ENCODE measurements at regions not wholly inside any gene's neighbourhood (a gene's known extent, or its start where the extent isn't known, plus 50 kb on each side); places are given as distances from the start of the nearest gene placed in this dataset.

DNA sequence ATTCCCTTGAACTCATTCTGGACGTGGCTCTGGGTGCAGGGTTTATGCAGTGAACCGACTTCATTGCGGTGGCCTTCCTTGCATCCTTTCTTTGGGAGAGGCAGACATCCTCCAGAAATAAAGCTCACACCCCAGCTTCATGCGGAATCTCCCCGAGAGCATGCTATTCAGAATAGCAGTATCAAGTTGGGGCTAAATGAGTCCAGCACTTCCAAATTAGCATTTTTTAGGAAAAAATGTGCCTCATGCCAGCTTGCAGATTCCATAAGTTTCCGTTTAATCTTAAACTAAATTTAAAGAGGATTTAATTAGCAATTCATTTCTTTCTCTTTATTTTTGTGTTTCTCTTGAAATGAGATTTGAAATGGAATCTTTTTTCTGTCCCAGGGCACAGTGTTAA is 107.4 kb upstream of the HDAC4 start:
- 90 to 95% methylated on average over 5 to 6 of the region's 6 CpGs for WGBS, 2 experiments
- Histone ChIP-seq H3K9me3 (ENCODE audit: control insufficient read depth, low read length) (no peaks in the 10 kb centered on the region), H3K4me1 (ENCODE audit: control insufficient read depth, insufficient read depth, low read length) (no peaks in the 10 kb centered on the region), H3K4me3 (ENCODE audit: insufficient read depth, low read depth, low read length) (no peak overlapping the region), H3K27me3 (ENCODE audit: control insufficient read depth, insufficient read depth, low read length, poor library complexity, severe bottlenecking) (no peaks in the 10 kb centered on the region), H3K36me3 (ENCODE audit: control insufficient read depth, insufficient read depth, low read length) (no peaks in the 10 kb centered on the region), H3K27ac (ENCODE audit: insufficient read depth, low read depth, low read length, poor library complexity, severe bottlenecking) (no peak overlapping the region)

DNA sequence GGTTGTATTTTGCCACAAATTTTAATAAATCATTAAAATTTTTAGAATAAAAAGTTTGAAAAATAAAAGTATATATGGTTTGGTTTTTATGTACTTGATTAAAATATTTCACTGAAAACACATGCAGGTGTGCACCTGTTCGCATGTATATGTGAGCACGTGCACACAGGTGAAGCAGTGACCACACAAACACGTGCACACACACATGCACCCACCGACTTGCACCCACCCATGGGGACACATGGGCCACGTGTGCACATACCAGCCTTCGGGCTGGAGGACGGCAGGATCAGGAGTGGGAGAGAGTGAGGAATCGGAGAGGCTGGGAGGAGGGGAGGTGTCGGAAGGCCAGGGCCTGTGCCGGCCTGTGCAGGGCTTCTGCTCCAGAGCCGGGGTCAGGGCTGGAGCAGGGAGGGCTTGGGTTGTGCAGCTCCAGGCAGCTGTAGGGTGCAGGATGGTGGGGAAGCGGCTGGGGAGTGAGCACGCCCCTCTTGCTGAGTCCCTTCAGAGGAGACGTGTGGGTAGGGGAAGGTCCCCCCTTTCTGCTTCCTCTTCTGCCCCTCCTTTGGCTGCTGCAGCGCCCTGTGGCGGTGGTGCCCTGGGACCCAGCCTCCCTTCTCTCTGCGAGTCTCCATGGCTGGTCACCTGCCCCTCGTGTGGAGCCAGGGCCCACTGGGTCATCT is 106.9 kb upstream of the HDAC4 start:
- H3K27ac ChIP-seq (ENCODE audit: insufficient read depth, low read depth, low read length, poor library complexity, severe bottlenecking), result no peak overlapping the region
- WGBS, 2 experiments, result 91 to 92% methylated on average over 18 of the region's 18 CpGs
- H3K36me3 ChIP-seq (ENCODE audit: control insufficient read depth, insufficient read depth, low read length), result no peaks in the 10 kb centered on the region

DNA sequence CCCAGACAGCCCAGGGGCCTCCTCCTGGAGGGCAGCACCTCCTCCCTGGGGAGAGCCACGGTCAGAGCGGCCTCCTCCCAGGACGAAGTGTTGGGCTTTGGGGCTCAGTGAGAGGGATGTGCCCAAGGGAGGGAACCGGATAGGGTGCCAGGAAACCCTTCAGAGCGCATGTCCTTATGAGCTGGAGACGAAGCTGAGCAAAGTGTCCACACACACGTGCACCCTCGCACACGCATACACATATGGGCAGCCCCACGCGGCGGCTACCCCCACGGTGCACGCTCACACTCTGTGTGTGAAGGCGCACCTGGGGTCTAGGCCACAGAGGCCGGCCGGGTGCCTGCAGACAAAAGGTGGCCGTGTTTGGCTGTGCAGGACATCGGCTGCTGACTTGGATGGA is 106.1 kb upstream of the HDAC4 start:
- Histone ChIP-seq H3K27ac (ENCODE audit: insufficient read depth, low read depth, low read length, poor library complexity, severe bottlenecking) (no peak overlapping the region), H3K9me3 (ENCODE audit: control insufficient read depth, low read length) (no peaks in the 10 kb centered on the region), H3K36me3 (ENCODE audit: control insufficient read depth, insufficient read depth, low read length) (no peaks in the 10 kb centered on the region), H3K4me1 (ENCODE audit: control insufficient read depth, insufficient read depth, low read length) (no peaks in the 10 kb centered on the region), H3K27me3 (ENCODE audit: control insufficient read depth, insufficient read depth, low read length, poor library complexity, severe bottlenecking) (no peaks in the 10 kb centered on the region), H3K4me3 (ENCODE audit: insufficient read depth, low read depth, low read length) (no peak overlapping the region)
- 94% methylated on average over 19 of the region's 19 CpGs for WGBS, 2 experiments

More for the DNA sequence above, 106.9 kb upstream of the HDAC4 start:
- Histone ChIP-seq H3K4me1 (ENCODE audit: control insufficient read depth, insufficient read depth, low read length) (no peaks in the 10 kb centered on the region), H3K9me3 (ENCODE audit: control insufficient read depth, low read length) (no peaks in the 10 kb centered on the region), H3K27me3 (ENCODE audit: control insufficient read depth, insufficient read depth, low read length, poor library complexity, severe bottlenecking) (no peaks in the 10 kb centered on the region), H3K4me3 (ENCODE audit: insufficient read depth, low read depth, low read length) (no peak overlapping the region)

GRCh38 chr2:239506101-239506857 is 105.5 kb upstream of the HDAC4 start:
- H3K4me3 ChIP-seq (ENCODE audit: insufficient read depth, low read depth, low read length), result no peak overlapping the region
- WGBS, 2 experiments, result 87 to 89% methylated on average over 29 of the region's 29 CpGs

DNA sequence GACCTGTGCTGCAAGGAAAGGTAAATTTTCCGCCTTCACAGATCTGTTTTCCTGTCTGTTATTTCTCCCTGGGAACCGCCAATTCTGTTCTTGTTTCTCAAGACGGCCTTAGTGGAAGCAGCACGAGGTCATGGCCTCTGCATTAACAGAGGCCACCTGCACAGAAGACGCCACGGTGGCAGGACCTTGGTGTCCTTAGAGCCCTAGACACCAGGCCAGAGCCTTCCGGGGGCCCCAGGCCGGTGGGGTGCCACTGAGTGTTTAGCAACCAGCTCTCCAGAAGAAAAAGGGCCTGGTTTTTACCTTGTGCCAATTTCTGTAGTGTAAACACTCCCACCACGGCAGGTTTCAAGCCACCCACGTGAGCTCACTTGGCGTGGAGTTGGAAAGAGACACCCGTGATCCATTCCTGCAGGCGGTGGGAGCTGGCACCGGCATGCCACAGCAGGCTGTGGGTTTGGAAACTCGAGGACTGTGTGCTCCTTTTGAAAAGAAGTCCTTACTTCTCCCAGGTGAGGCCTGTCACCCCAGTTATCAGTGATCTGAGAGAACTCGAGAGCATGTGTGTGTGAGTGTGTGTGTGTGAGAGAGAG is 103.9 kb upstream of the HDAC4 start:
- Histone ChIP-seq H3K4me1 (ENCODE audit: control insufficient read depth, insufficient read depth, low read length) (no peaks in the 10 kb centered on the region), H3K36me3 (ENCODE audit: control insufficient read depth, insufficient read depth, low read length) (no peaks in the 10 kb centered on the region), H3K27me3 (ENCODE audit: control insufficient read depth, insufficient read depth, low read length, poor library complexity, severe bottlenecking) (no peaks in the 10 kb centered on the region), H3K9me3 (ENCODE audit: control insufficient read depth, low read length) (no peaks in the 10 kb centered on the region), H3K4me3 (ENCODE audit: insufficient read depth, low read depth, low read length) (no peak overlapping the region), H3K27ac (ENCODE audit: insufficient read depth, low read depth, low read length, poor library complexity, severe bottlenecking) (no peak overlapping the region)
- WGBS, 2 experiments, result 88 to 89% methylated on average over 16 of the region's 16 CpGs

More at GRCh38 chr2:239506101-239506857, 105.5 kb upstream of the HDAC4 start:
- Histone ChIP-seq H3K9me3 (ENCODE audit: control insufficient read depth, low read length) (no peaks in the 10 kb centered on the region), H3K27me3 (ENCODE audit: control insufficient read depth, insufficient read depth, low read length, poor library complexity, severe bottlenecking) (no peaks in the 10 kb centered on the region), H3K4me1 (ENCODE audit: control insufficient read depth, insufficient read depth, low read length) (no peaks in the 10 kb centered on the region), H3K36me3 (ENCODE audit: control insufficient read depth, insufficient read depth, low read length) (no peaks in the 10 kb centered on the region), H3K27ac (ENCODE audit: insufficient read depth, low read depth, low read length, poor library complexity, severe bottlenecking) (no peak overlapping the region)

- no peaks in the 10 kb centered on the region for H3K9me3 ChIP-seq (ENCODE audit: control insufficient read depth, low read length)
- no peaks in the 10 kb centered on the region for H3K36me3 ChIP-seq (ENCODE audit: control insufficient read depth, insufficient read depth, low read length)
- no peaks in the 10 kb centered on the region for H3K27me3 ChIP-seq (ENCODE audit: control insufficient read depth, insufficient read depth, low read length, poor library complexity, severe bottlenecking)
- 91 to 95% methylated on average over 19 of the region's 19 CpGs for WGBS, 2 experiments
- no peak overlapping the region for H3K27ac ChIP-seq (ENCODE audit: insufficient read depth, low read depth, low read length, poor library complexity, severe bottlenecking)
- no peaks in the 10 kb centered on the region for H3K4me1 ChIP-seq (ENCODE audit: control insufficient read depth, insufficient read depth, low read length)
- H3K4me3 ChIP-seq (ENCODE audit: insufficient read depth, low read depth, low read length), result no peak overlapping the region
Measured at GRCh38 chr2:239502430-239503186, 101.8 kb upstream of the HDAC4 start.

DNA sequence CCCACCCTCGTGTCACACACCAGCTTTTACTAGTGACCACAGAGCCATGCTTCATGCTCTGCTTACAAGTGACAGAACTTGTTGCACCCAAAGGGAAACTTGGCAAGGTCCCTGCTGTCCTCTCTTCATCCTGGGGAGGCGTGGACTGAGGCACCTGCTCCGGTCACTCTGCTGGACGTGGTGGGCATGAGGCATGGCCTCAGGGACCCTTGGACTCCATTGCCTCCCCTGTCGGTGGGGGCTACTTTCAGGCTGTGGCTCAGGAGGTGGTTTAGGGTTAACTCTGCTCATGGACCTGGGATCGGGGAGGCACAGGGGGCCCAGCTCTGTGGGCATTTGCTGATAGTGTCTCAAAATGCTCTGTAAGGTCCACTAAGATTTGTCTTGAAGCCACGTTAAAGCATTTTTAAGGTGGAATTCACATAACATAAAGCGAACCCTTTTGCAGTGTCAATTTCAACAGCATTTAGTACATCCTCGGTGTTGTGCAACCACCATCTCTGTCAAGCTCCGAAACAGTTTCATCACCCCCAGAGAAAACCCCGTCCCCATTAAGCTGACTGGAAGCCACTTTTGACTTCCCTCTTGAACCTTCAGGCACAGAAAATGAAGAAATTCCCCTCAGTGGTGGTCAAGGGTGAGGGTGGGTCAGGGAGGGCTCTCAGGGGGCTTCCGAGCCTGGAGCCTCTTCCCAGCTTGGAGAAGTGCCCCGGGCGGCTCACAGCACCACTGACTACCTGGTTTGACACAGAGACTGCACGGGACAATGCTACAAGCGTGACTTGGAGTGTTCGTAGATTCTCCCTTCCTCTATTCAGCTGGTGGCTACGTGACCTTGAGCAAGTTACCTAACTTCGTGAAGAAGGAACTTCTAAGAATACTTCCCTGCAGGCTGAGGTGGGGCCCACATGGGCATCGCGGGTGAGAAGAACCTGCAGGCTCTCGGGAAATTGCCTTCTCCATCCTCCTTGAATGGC is 100.0 kb upstream of the HDAC4 start:
- H3K4me3 ChIP-seq (ENCODE audit: insufficient read depth, low read depth, low read length), result no peak overlapping the region
- no peaks in the 10 kb centered on the region for H3K9me3 ChIP-seq (ENCODE audit: control insufficient read depth, low read length)
- 90% methylated on average over 22 of the region's 22 CpGs for WGBS, 2 experiments
- H3K27me3 ChIP-seq (ENCODE audit: control insufficient read depth, insufficient read depth, low read length, poor library complexity, severe bottlenecking), result no peaks in the 10 kb centered on the region
- no peak overlapping the region for H3K27ac ChIP-seq (ENCODE audit: insufficient read depth, low read depth, low read length, poor library complexity, severe bottlenecking)
- no peaks in the 10 kb centered on the region for H3K4me1 ChIP-seq (ENCODE audit: control insufficient read depth, insufficient read depth, low read length)
- H3K36me3 ChIP-seq (ENCODE audit: control insufficient read depth, insufficient read depth, low read length), result no peaks in the 10 kb centered on the region

DNA sequence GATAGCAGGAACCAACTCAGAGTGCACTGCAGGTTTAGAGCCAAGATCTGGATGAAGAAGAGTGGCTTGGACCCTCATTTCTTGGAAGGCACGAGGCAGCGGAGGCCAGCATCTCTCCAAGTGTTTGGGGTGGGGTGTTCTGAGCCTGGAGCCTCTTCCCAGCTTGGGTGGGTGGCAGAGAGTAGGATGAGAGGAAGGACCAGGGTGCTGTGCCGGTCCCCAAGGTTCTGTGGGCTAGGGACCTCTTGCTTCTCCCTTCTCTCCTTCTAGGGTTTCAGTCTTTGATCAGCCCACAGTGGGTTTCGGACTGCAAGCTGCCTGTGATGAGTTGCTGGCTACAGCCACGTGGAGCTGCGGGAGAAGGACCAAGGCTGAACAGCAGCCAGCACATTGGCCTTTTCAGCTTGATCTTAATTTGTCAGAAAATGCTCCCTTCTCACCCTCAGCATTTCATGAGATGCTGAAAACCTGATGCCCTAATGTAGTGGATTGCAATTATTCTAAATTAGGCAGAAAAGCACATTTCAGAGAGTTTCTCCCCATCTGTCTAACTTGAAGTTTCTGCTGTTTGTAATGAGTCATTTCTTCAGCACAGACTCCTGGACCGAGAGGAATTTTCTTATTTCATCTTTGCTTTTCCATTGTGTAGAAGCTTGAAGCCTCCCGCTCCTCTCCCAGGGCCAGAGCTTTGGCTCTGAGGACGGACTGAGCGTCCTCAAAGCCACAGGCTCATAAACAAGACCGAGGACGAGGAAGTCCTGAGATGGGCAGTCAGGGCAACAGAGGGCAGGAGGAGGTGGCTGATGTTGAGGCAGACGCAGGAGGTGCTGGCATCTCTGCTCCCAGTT is 99.1 kb upstream of the HDAC4 start:
- no peaks in the 10 kb centered on the region for H3K36me3 ChIP-seq (ENCODE audit: control insufficient read depth, insufficient read depth, low read length)
- H3K27ac ChIP-seq (ENCODE audit: insufficient read depth, low read depth, low read length, poor library complexity, severe bottlenecking), result no peak overlapping the region
- 92 to 93% methylated on average over 13 of the region's 13 CpGs for WGBS, 2 experiments
- no peaks in the 10 kb centered on the region for H3K27me3 ChIP-seq (ENCODE audit: control insufficient read depth, insufficient read depth, low read length, poor library complexity, severe bottlenecking)
- H3K4me3 ChIP-seq (ENCODE audit: insufficient read depth, low read depth, low read length), result no peak overlapping the region
- H3K4me1 ChIP-seq (ENCODE audit: control insufficient read depth, insufficient read depth, low read length), result peaks cover 3% of the 10 kb centered on the region
- no peaks in the 10 kb centered on the region for H3K9me3 ChIP-seq (ENCODE audit: control insufficient read depth, low read length)
